ENCODE measurements at regions not wholly inside any gene's neighbourhood (a gene's known extent, or its start where the extent isn't known, plus 50 kb on each side); places are given as distances from the start of the nearest gene placed in this dataset.

DNA sequence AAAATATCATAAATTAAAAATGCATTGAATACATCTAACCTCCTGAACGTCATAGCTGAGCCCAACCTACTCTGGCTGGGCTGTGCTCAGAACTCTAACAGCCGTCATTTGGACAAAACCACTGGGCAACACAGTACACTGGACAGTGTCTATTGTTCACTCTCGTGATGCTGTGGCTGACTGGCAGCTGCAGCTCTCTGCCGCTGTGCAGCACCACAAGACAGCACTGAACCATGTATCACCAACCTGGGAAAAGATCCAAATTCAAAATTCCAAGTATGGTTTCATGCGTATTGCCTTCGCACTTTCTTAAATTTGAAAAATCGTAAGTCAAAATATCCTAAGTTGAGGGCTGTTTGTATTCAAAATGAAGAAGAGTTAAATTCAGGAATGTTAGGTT lies 145.1 kb upstream of the CNTN4 start (continued):
- TF ChIP-seq, protein P1, sequence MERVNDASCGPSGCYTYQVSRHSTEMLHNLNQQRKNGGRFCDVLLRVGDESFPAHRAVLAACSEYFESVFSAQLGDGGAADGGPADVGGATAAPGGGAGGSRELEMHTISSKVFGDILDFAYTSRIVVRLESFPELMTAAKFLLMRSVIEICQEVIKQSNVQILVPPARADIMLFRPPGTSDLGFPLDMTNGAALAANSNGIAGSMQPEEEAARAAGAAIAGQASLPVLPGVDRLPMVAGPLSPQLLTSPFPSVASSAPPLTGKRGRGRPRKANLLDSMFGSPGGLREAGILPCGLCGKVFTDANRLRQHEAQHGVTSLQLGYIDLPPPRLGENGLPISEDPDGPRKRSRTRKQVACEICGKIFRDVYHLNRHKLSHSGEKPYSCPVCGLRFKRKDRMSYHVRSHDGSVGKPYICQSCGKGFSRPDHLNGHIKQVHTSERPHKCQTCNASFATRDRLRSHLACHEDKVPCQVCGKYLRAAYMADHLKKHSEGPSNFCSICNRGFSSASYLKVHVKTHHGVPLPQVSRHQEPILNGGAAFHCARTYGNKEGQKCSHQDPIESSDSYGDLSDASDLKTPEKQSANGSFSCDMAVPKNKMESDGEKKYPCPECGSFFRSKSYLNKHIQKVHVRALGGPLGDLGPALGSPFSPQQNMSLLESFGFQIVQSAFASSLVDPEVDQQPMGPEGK (CRISPR knock-in tag; IDR thresholded peaks at IDR 0.05; ENCODE audit: borderline replicate concordance) = no peak
- TF ChIP-seq BACH2 (CRISPR knock-in tag; IDR thresholded peaks at IDR 0.05; ENCODE audit: borderline replicate concordance) (no peak), PPARA (CRISPR knock-in tag; IDR thresholded peaks at IDR 0.05; ENCODE audit: borderline replicate concordance) (no peak), SNAI2 (CRISPR knock-in tag; IDR thresholded peaks at IDR 0.05) (no peak), CSDC2 (CRISPR knock-in tag; IDR thresholded peaks at IDR 0.05) (no peak), TOX (CRISPR knock-in tag; IDR thresholded peaks at IDR 0.05; ENCODE audit: borderline replicate concordance) (no peak)

DNA sequence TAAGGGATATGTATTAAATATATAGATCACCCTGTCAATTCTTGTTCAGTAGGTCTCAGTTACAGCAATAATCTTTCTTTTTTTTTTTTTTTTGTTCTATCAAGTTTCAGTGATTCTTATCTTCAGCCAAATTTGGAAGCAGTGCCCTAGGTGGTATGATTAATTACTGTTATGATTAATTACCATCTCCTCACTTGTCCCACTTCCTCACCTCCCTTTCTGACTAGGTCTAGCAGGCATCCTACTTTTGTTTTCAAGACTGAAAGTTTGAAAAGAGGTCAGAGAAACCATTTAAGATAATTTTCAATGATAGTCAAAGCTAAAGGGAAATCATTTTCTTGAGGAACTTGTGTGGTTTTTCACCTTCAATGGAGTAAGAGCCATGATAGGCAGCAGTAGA lies 144.0 kb upstream of the CNTN4 start:
- no peak for TF ChIP-seq ISL1 (CRISPR knock-in tag; IDR thresholded peaks at IDR 0.05)
- no peak for TF ChIP-seq ZNF8 (CRISPR knock-in tag; IDR thresholded peaks at IDR 0.05)
- TF ChIP-seq TCF4 (CRISPR knock-in tag; IDR thresholded peaks at IDR 0.05; ENCODE audit: borderline replicate concordance) = no peak
- no peak for TF ChIP-seq ZFP30 (CRISPR knock-in tag; IDR thresholded peaks at IDR 0.05)
- no peak for ATAC-seq

DNA sequence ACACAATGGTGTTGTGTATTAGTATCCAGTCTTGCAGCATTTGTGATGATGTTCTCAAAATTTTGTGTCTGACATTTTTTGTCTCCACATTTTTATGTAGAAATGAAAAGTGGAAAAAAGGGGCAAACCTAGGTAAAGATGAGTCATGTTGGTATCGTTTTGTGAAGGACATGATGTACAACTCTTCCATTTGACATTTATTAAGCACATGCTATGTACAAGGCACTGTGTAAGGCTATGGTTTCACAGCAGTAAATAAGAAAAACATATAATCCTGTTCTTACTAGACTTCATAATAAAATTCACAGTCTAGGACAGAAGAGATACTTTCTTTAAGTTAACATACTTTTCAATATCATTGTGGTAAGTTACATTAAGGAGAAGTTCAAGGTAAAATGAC lies 143.5 kb upstream of the CNTN4 start:
- TF ChIP-seq ZFP3 (CRISPR knock-in tag; IDR thresholded peaks at IDR 0.05) (no peak), GLIS3 (CRISPR knock-in tag; IDR thresholded peaks at IDR 0.05) (no peak), ARNTL (CRISPR knock-in tag; IDR thresholded peaks at IDR 0.05; ENCODE audit: borderline replicate concordance, low read depth) (no peak), ESRRG (CRISPR knock-in tag; IDR thresholded peaks at IDR 0.05) (no peak)
- TF ChIP-seq, protein P2, sequence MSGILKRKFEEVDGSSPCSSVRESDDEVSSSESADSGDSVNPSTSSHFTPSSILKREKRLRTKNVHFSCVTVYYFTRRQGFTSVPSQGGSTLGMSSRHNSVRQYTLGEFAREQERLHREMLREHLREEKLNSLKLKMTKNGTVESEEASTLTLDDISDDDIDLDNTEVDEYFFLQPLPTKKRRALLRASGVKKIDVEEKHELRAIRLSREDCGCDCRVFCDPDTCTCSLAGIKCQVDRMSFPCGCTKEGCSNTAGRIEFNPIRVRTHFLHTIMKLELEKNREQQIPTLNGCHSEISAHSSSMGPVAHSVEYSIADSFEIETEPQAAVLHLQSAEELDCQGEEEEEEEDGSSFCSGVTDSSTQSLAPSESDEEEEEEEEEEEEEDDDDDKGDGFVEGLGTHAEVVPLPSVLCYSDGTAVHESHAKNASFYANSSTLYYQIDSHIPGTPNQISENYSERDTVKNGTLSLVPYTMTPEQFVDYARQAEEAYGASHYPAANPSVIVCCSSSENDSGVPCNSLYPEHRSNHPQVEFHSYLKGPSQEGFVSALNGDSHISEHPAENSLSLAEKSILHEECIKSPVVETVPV (CRISPR knock-in tag; IDR thresholded peaks at IDR 0.05) = no peak
- no peak for ATAC-seq

DNA sequence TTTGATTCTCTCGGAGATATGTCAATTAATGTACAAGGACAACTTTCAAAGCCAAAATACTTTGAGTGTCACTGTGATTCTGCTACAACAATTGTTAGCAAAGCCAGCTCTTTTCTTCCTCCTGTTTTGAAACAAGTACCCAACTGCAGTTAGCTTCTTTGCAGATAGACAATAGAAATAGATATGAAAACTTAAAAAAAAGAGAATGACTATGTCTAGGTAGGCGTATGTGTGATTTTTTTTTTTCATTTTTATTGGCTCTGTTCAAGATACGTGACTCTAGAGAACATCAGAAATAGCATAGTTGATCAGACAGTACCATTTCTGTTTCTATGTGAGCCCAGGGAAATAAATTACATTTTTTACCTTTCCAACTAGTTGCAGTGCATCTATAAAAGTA lies 142.9 kb upstream of the CNTN4 start:
- TF ChIP-seq, protein P1 (CRISPR knock-in tag; IDR thresholded peaks at IDR 0.05; ENCODE audit: borderline replicate concordance) = no peak
- no peak for TF ChIP-seq ZFP30 (CRISPR knock-in tag; IDR thresholded peaks at IDR 0.05)
- no peak for TF ChIP-seq ZFP3 (CRISPR knock-in tag; IDR thresholded peaks at IDR 0.05)
- TF ChIP-seq, protein P2 (CRISPR knock-in tag; IDR thresholded peaks at IDR 0.05) = no peak
- no peak for TF ChIP-seq RARB (CRISPR knock-in tag; IDR thresholded peaks at IDR 0.05)
- TF ChIP-seq, protein P3, sequence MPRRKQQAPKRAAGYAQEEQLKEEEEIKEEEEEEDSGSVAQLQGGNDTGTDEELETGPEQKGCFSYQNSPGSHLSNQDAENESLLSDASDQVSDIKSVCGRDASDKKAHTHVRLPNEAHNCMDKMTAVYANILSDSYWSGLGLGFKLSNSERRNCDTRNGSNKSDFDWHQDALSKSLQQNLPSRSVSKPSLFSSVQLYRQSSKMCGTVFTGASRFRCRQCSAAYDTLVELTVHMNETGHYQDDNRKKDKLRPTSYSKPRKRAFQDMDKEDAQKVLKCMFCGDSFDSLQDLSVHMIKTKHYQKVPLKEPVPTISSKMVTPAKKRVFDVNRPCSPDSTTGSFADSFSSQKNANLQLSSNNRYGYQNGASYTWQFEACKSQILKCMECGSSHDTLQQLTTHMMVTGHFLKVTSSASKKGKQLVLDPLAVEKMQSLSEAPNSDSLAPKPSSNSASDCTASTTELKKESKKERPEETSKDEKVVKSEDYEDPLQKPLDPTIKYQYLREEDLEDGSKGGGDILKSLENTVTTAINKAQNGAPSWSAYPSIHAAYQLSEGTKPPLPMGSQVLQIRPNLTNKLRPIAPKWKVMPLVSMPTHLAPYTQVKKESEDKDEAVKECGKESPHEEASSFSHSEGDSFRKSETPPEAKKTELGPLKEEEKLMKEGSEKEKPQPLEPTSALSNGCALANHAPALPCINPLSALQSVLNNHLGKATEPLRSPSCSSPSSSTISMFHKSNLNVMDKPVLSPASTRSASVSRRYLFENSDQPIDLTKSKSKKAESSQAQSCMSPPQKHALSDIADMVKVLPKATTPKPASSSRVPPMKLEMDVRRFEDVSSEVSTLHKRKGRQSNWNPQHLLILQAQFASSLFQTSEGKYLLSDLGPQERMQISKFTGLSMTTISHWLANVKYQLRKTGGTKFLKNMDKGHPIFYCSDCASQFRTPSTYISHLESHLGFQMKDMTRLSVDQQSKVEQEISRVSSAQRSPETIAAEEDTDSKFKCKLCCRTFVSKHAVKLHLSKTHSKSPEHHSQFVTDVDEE (CRISPR knock-in tag; IDR thresholded peaks at IDR 0.05) = no peak
- TF ChIP-seq ISL1 (CRISPR knock-in tag; IDR thresholded peaks at IDR 0.05) = no peak
- TF ChIP-seq TOX (CRISPR knock-in tag; IDR thresholded peaks at IDR 0.05; ENCODE audit: borderline replicate concordance) = no peak
- no peak for TF ChIP-seq ARNTL (CRISPR knock-in tag; IDR thresholded peaks at IDR 0.05; ENCODE audit: borderline replicate concordance, low read depth)
- no peak for TF ChIP-seq TCF4 (CRISPR knock-in tag; IDR thresholded peaks at IDR 0.05; ENCODE audit: borderline replicate concordance)
- no peak for ATAC-seq

All from SK-N-SH treated with all-trans-retinoic acid at 6 μM for 48 hours (cell line).